HEK293 (cell line): ENCODE measurements at regions not wholly inside any gene's neighbourhood (a gene's known extent, or its start where the extent isn't known, plus 50 kb on each side); places are given as distances from the start of the nearest gene placed in this dataset.

ENCODE experiments used
- CTCF ChIA-PET: fragments of 350-600 bp; formaldehyde crosslinking; extraction: SDS; loops from one replicate; lab custom pipeline; 2021; ENCODE audit warnings: antibody characterized with exemption; lab: Yijun Ruan, JAX
- POLR2A ChIA-PET: fragments of 300-600 bp; formaldehyde crosslinking; extraction: SDS; loops from one replicate; lab custom pipeline; 2020; ENCODE audit warnings: antibody characterized with exemption, inconsistent platforms; lab: Yijun Ruan, JAX
- H3K27ac ChIP-seq: fragments of 200-500 bp; sonication (Bioruptor generic); 2 replicates; pipeline ENCODE4 v1.5.1; 2014; ENCODE audit warnings: low read depth, low read length, control low read depth, inconsistent platforms; ENCODE audit errors: extremely low read depth
- H3K36me3 ChIP-seq, 2 experiments: fragments of 200-500 bp in 1 of 2; sonication (Bioruptor generic) in 1 of 2; 1 replicate in 1 of 2; 2 replicates in 1 of 2; pipeline ENCODE4 v1.5.1; 2014 to 2017; ENCODE audit warnings: inconsistent platforms in 2 of 2, low read length in 2 of 2; ENCODE audit not compliant: control insufficient read depth in 2 of 2, insufficient read depth in 1 of 2
- H3K4me1 ChIP-seq: fragments of 200-500 bp; sonication (Bioruptor generic); 2 replicates; pipeline ENCODE4 v1.5.1; 2014; ENCODE audit warnings: mild to moderate bottlenecking, low read length, inconsistent platforms; ENCODE audit not compliant: control insufficient read depth, insufficient read depth
- H3K4me3 ChIP-seq: 2 replicates; pipeline ENCODE4 v1.5.1; 2011; ENCODE audit warnings: low read depth, mild to moderate bottlenecking, control low read depth, low read length, moderate library complexity
- H3K9me3 ChIP-seq: fragments of 200-500 bp; sonication (Bioruptor generic); 2 replicates; pipeline ENCODE4 v1.5.1; 2014; ENCODE audit warnings: low read depth, low read length, inconsistent platforms; ENCODE audit not compliant: control insufficient read depth, insufficient read depth
- CTCF ChIP-seq: fragments of 450-650 bp; formaldehyde crosslinking; IDR thresholded peaks from 2 replicates; pipeline ENCODE4 v1.5.1; 2016; ENCODE audit warnings: missing biosample characterization, missing genetic modification characterization
- GLI4 ChIP-seq: fragments of 450-650 bp; formaldehyde crosslinking; IDR thresholded peaks from 2 replicates; pipeline ENCODE4 v1.5.1; 2016; ENCODE audit warnings: missing biosample characterization, missing genetic modification characterization
- HOXC10 ChIP-seq: sonication (generic); formaldehyde crosslinking; IDR thresholded peaks from 2 replicates; pipeline ENCODE4 v1.8.1; 2023; ENCODE audit warnings: mild to moderate bottlenecking, missing genetic modification reagents
- KLF1 ChIP-seq: fragments of 450-650 bp; formaldehyde crosslinking; IDR thresholded peaks from 2 replicates; pipeline ENCODE4 v1.5.1; 2016; ENCODE audit warnings: missing biosample characterization, missing genetic modification characterization
- MYNN ChIP-seq: fragments of 450-650 bp; formaldehyde crosslinking; IDR thresholded peaks from 2 replicates; pipeline ENCODE4 v1.5.1; 2016; ENCODE audit warnings: missing biosample characterization, missing genetic modification characterization, borderline replicate concordance
- PRDM1 ChIP-seq: fragments of 450-650 bp; formaldehyde crosslinking; IDR thresholded peaks from 2 replicates; pipeline ENCODE4; 2016; ENCODE audit warnings: missing biosample characterization, missing genetic modification characterization
- SCRT2 ChIP-seq: fragments of 450-650 bp; formaldehyde crosslinking; IDR thresholded peaks from 2 replicates; pipeline ENCODE4 v1.5.1; 2016; ENCODE audit warnings: missing biosample characterization, missing genetic modification characterization
- SETDB1 ChIP-seq: IDR thresholded peaks from one replicate; pipeline ENCODE4 v1.6.1; 2017; ENCODE audit warnings: mild to moderate bottlenecking, low read length, moderate library complexity, mixed read lengths; ENCODE audit not compliant: insufficient read length
- ZBTB26 ChIP-seq: fragments of 450-650 bp; formaldehyde crosslinking; optimal IDR thresholded peaks from 2 replicates; pipeline ENCODE3; 2016; ENCODE audit warnings: missing biosample characterization, mild to moderate bottlenecking, missing genetic modification characterization
- ZBTB44 ChIP-seq: fragments of 450-650 bp; IDR thresholded peaks from 2 replicates; pipeline ENCODE4 v1.5.1; 2018; ENCODE audit warnings: missing biosample characterization, mild to moderate bottlenecking, missing genetic modification characterization
- ZBTB48 ChIP-seq: fragments of 450-650 bp; formaldehyde crosslinking; IDR thresholded peaks from 2 replicates; pipeline ENCODE4 v1.5.1; 2016; ENCODE audit warnings: missing biosample characterization, missing genetic modification characterization
- ZFP69B ChIP-seq: fragments of 450-650 bp; formaldehyde crosslinking; IDR thresholded peaks from 2 replicates; pipeline ENCODE4 v1.5.1; 2016; ENCODE audit warnings: missing biosample characterization, missing genetic modification characterization
- ZNF10 ChIP-seq: fragments of 450-650 bp; formaldehyde crosslinking; IDR thresholded peaks from 2 replicates; pipeline ENCODE4 v1.5.1; 2017; ENCODE audit warnings: missing biosample characterization, missing genetic modification characterization
- ZNF140 ChIP-seq: fragments of 450-650 bp; formaldehyde crosslinking; IDR thresholded peaks from 2 replicates; pipeline ENCODE4 v1.5.1; 2016; ENCODE audit warnings: missing biosample characterization, missing genetic modification characterization
- ZNF146 ChIP-seq: fragments of 450-650 bp; formaldehyde crosslinking; IDR thresholded peaks from 2 replicates; pipeline ENCODE4 v1.5.1; 2016; ENCODE audit warnings: missing biosample characterization, missing genetic modification characterization
- ZNF174 ChIP-seq: fragments of 450-650 bp; formaldehyde crosslinking; IDR thresholded peaks from 2 replicates; pipeline ENCODE4 v1.5.0; 2017; ENCODE audit warnings: missing biosample characterization, mild to moderate bottlenecking, missing genetic modification characterization
- ZNF184 ChIP-seq: fragments of 450-650 bp; IDR thresholded peaks from 2 replicates; pipeline ENCODE4 v1.5.1; 2018; ENCODE audit warnings: missing biosample characterization, mild to moderate bottlenecking, missing genetic modification characterization
- ZNF2 ChIP-seq: fragments of 450-650 bp; formaldehyde crosslinking; IDR thresholded peaks from 2 replicates; pipeline ENCODE4 v1.5.1; 2016; ENCODE audit warnings: missing biosample characterization, missing genetic modification characterization
- ZNF211 ChIP-seq: fragments of 450-650 bp; formaldehyde crosslinking; IDR thresholded peaks from 2 replicates; pipeline ENCODE4 v1.5.1; 2016; ENCODE audit warnings: low read depth, missing biosample characterization, missing genetic modification characterization
- ZNF24 ChIP-seq: fragments of 450-650 bp; formaldehyde crosslinking; IDR thresholded peaks from 2 replicates; pipeline ENCODE4 v1.5.1; 2016; ENCODE audit warnings: missing biosample characterization, missing genetic modification characterization
- ZNF391 ChIP-seq: fragments of 450-650 bp; formaldehyde crosslinking; IDR thresholded peaks from 2 replicates; pipeline ENCODE4 v1.5.1; 2016; ENCODE audit warnings: low read depth, missing biosample characterization, missing genetic modification characterization, borderline replicate concordance
- ZNF473 ChIP-seq: fragments of 450-650 bp; formaldehyde crosslinking; IDR thresholded peaks from 2 replicates; pipeline ENCODE4 v1.5.1; 2017; ENCODE audit warnings: missing biosample characterization, missing genetic modification characterization
- ZNF510 ChIP-seq: fragments of 450-650 bp; formaldehyde crosslinking; IDR thresholded peaks from 2 replicates; pipeline ENCODE4 v1.5.1; 2018; ENCODE audit warnings: mild to moderate bottlenecking, missing genetic modification characterization, missing biosample characterization; ENCODE audit not compliant: insufficient replicate concordance
- ZNF558 ChIP-seq: fragments of 450-650 bp; formaldehyde crosslinking; IDR thresholded peaks from 2 replicates; pipeline ENCODE4 v1.5.1; 2016; ENCODE audit warnings: missing biosample characterization, missing genetic modification characterization
- ZNF560 ChIP-seq: fragments of 450-650 bp; formaldehyde crosslinking; IDR thresholded peaks from 2 replicates; pipeline ENCODE4 v1.5.1; 2017; ENCODE audit warnings: missing biosample characterization, missing genetic modification characterization, borderline replicate concordance
- ZNF639 ChIP-seq: fragments of 450-650 bp; formaldehyde crosslinking; IDR thresholded peaks from 2 replicates; pipeline ENCODE4 v1.5.1; 2016; ENCODE audit warnings: missing biosample characterization, missing genetic modification characterization
- ZNF704 ChIP-seq: fragments of 450-650 bp; formaldehyde crosslinking; IDR thresholded peaks from 2 replicates; pipeline ENCODE4 v1.5.1; 2016; ENCODE audit warnings: missing biosample characterization, missing genetic modification characterization
- ZNF747 ChIP-seq: fragments of 450-650 bp; formaldehyde crosslinking; IDR thresholded peaks from 2 replicates; pipeline ENCODE4 v1.5.1; 2016; ENCODE audit warnings: missing biosample characterization, missing genetic modification characterization
- ZNF768 ChIP-seq: fragments of 450-650 bp; formaldehyde crosslinking; IDR thresholded peaks from 2 replicates; pipeline ENCODE4 v1.5.1; 2018; ENCODE audit warnings: missing biosample characterization, mild to moderate bottlenecking, missing genetic modification characterization

GRCh38 chr10:129330211-129330610 lies 136.8 kb upstream of the MGMT start (continued):
- TF ChIP-seq HOXC10 (CRISPR knock-in tag), result no peak
- TF ChIP-seq ZNF558 (tag by site-specific recombination), result no peak
- TF ChIP-seq ZNF704 (tag by site-specific recombination), result no peak
- TF ChIP-seq ZNF747 (tag by site-specific recombination), result no peak
- no peak for TF ChIP-seq PRDM1
- no peak for TF ChIP-seq ZNF391 (tag by site-specific recombination)
- TF ChIP-seq ZNF146 (tag by site-specific recombination), result no peak
- no peak for TF ChIP-seq GLI4
- TF ChIP-seq ZNF2 (tag by site-specific recombination), result no peak

GRCh38 chr10:129331207-129331838 lies 135.7 kb upstream of the MGMT start:
- Histone ChIP-seq H3K4me3 (no peak overlapping the region), H3K36me3 (no peaks in the 10 kb centered on the region), H3K9me3 (no peaks in the 10 kb centered on the region), H3K4me1 (no peaks in the 10 kb centered on the region), H3K27ac (no peak overlapping the region)
- TF ChIP-seq ZNF473 (tag by site-specific recombination) (no peak), ZBTB48 (tag by site-specific recombination) (no peak), ZNF211 (tag by site-specific recombination) (no peak), SCRT2 (tag by site-specific recombination) (no peak), SETDB1 (no peak), ZNF768 (tag by site-specific recombination) (no peak), ZNF510 (tag by site-specific recombination) (no peak), ZBTB26 (tag by site-specific recombination) (no peak), MYNN (no peak), ZFP69B (no peak), ZNF24 (tag by site-specific recombination) (no peak), ZNF639 (no peak)
- ChIA-PET CTCF (interaction anchor here (1.0 to 3.9 kb wide), 7 partner anchors 8 to 341 kb away, joined by 3 to 37 read pairs (median 7); no protein-coding TSS in a partner anchor), POLR2A (no interaction called here)

GRCh38 chr10:129331839-129332220 lies 135.2 kb upstream of the MGMT start:
- CTCF ChIA-PET, result interaction anchor here (0.6 to 3.9 kb wide), 12 partner anchors 9 to 400 kb away, joined by 3 to 37 read pairs (median 6); no protein-coding TSS in a partner anchor
- Histone ChIP-seq H3K9me3 (no peaks in the 10 kb centered on the region), H3K4me3 (no peak overlapping the region), H3K4me1 (no peaks in the 10 kb centered on the region), H3K27ac (no peak overlapping the region), H3K36me3 (no peaks in the 10 kb centered on the region)
- POLR2A ChIA-PET, result no interaction called here
- TF ChIP-seq ZNF140 (tag by site-specific recombination), result no peak
- TF ChIP-seq KLF1 (tag by site-specific recombination), result no peak
- TF ChIP-seq CTCF (tag by site-specific recombination), result no peak
- TF ChIP-seq ZNF10 (tag by site-specific recombination), result no peak
- TF ChIP-seq ZNF174 (tag by site-specific recombination), result no peak
- no peak for TF ChIP-seq ZNF24 (tag by site-specific recombination)
- TF ChIP-seq ZBTB44 (tag by site-specific recombination), result no peak
- no peak for TF ChIP-seq ZNF184 (tag by site-specific recombination)
- no peak for TF ChIP-seq ZNF560 (tag by site-specific recombination)
